OCI-LY7 (cell line): ENCODE measurements at regions not wholly inside any gene's neighbourhood (a gene's known extent, or its start where the extent isn't known, plus 50 kb on each side); places are given as distances from the start of the nearest gene placed in this dataset.

ENCODE experiments used
- CTCF ChIP-seq: fragments of 200-600 bp; sonication (generic); conservative IDR thresholded peaks from 2 replicates; pipeline ENCODE4 v1.5.1; 2014; ENCODE audit warnings: mild to moderate bottlenecking, antibody characterized with exemption, low read length, moderate library complexity, mixed read lengths
- EZH2phosphoT487 ChIP-seq: fragments of 200-600 bp; sonication (generic); IDR thresholded peaks from 2 replicates; pipeline ENCODE4 v1.6.1; 2018; ENCODE audit warnings: low read depth, borderline replicate concordance, mild to moderate bottlenecking, mixed run types, antibody characterized with exemption, low read length, moderate library complexity, mixed read lengths

DNA sequence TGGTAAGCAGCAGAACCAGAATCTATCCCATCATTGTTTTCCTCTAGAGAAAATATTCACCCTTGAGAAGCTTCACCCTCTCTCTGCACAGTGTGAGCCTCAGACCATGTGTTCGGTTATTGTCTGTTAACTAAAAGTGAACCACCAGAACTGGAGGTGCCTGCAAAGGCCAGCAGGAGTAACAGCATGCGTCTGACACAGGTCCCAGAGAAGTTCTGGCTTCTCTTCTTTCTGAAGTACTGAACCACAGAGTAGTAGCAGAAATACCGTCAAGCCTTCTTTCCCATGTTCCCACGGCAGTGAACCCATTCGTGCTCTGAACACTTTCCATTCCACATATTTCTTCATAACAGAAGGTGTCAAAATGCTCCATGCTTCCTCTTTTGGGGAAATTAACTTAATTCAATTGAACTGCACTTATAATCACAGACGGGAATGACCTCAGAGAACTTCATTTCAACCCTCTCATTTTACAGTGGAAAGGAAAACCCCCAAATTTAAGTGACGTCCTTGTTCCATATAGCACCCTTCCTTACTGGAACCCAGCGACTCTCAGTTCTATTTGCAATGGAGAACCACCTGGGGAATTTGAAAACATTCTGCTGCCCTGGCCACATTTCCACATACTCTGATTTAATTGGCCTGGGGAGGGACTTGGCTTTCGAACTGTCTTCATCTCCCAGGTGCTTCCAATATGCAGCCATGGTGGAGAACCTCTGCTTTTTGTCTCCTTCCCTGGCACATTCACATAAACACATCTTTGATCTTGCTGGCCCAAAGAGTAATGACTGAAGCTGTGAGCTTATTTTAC lies 519.1 kb downstream of the RNF144A start:
- TF ChIP-seq CTCF: no peak
- TF ChIP-seq EZH2phosphoT487: no peak
